IMR-90 (cell line): ENCODE measurements at regions not wholly inside any gene's neighbourhood (a gene's known extent, or its start where the extent isn't known, plus 50 kb on each side); places are given as distances from the start of the nearest gene placed in this dataset.

Experiments
- BHLHE40 ChIP-seq: fragments of 150-350 bp; IDR thresholded peaks from 2 replicates; pipeline ENCODE4 v1.6.1; 2016; ENCODE audit warnings: mild to moderate bottlenecking, low read depth, low read length
- CEBPB ChIP-seq: IDR thresholded peaks from 2 replicates; pipeline ENCODE4 v1.6.1; 2012; ENCODE audit warnings: low read depth, low read length, improper control_type of control experiment
- CTCF ChIP-seq: conservative IDR thresholded peaks from 2 replicates; pipeline ENCODE4 v1.5.1; 2012; ENCODE audit warnings: mild to moderate bottlenecking, low read depth, low read length, improper control_type of control experiment
- ELK1 ChIP-seq: fragments of 150-350 bp; IDR thresholded peaks from 2 replicates; pipeline ENCODE4 v1.6.1; 2016; ENCODE audit warnings: low read depth, mild to moderate bottlenecking, low read length, moderate library complexity, borderline replicate concordance
- POLR2A ChIP-seq: IDR thresholded peaks from 2 replicates; pipeline ENCODE4 v1.6.1; 2012; ENCODE audit warnings: mild to moderate bottlenecking, low read depth, low read length
- RAD21 ChIP-seq: IDR thresholded peaks from 2 replicates; pipeline ENCODE4 v1.6.1; 2012; ENCODE audit warnings: low read length, improper control_type of control experiment
- RFX5 ChIP-seq: IDR thresholded peaks from 2 replicates; pipeline ENCODE4 v1.8.0; 2012; ENCODE audit warnings: low read depth, mild to moderate bottlenecking, low read length, moderate library complexity
- SMC3 ChIP-seq: fragments of 150-350 bp; IDR thresholded peaks from 2 replicates; pipeline ENCODE4 v1.6.1; 2016; ENCODE audit warnings: low read depth, mild to moderate bottlenecking, antibody characterized with exemption, low read length, moderate library complexity
- USF2 ChIP-seq: fragments of 150-350 bp; IDR thresholded peaks from 2 replicates; pipeline ENCODE4 v1.6.1; 2017; ENCODE audit warnings: mild to moderate bottlenecking, antibody characterized with exemption, low read length, low read depth

- TF ChIP-seq CTCF (no peak), BHLHE40 (no peak), POLR2A (no peak), CEBPB (no peak), SMC3 (no peak), ELK1 (no peak), RAD21 (no peak), RFX5 (no peak), USF2 (no peak)
Measured at GRCh38 chr2:122315306-122315705, 559.9 kb downstream of the TSN start.
